ENCODE measurements at regions not wholly inside any gene's neighbourhood (a gene's known extent, or its start where the extent isn't known, plus 50 kb on each side); places are given as distances from the start of the nearest gene placed in this dataset.

DNA sequence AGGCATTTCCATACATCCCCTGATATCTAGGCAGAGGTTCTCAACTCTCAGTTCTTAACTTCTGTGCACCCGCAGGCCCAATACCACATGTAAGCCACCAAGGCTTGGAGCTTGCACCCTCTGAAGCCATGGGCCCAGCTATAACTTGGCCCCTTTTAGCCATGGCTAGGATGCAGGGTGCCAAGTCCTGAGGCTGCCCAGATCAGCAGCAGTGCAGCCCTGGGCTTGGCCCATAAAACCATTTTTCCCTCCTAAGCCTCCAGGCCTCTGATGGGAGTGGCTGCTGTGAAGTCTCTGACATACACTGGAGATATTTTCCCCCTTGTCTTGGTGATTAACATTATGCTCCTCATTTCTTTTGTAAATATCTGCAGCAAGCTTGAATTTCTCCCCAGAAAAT lies 110.3 kb upstream of the CNTN1 start:
- intact Hi-C loops (cut with DNase I): no loop called here
- Histone ChIP-seq H3K4me1 (no peaks in the 10 kb centered on the region), H3K36me3 (no peaks in the 10 kb centered on the region), H3K27me3 (no peaks in the 10 kb centered on the region), H3K4me3 (no peak overlapping the region), H3K9me3 (no peaks in the 10 kb centered on the region), H3K27ac (no peak overlapping the region)
- DNase-seq (no peak), ATAC-seq (no peak)
- TF ChIP-seq, protein P1, sequence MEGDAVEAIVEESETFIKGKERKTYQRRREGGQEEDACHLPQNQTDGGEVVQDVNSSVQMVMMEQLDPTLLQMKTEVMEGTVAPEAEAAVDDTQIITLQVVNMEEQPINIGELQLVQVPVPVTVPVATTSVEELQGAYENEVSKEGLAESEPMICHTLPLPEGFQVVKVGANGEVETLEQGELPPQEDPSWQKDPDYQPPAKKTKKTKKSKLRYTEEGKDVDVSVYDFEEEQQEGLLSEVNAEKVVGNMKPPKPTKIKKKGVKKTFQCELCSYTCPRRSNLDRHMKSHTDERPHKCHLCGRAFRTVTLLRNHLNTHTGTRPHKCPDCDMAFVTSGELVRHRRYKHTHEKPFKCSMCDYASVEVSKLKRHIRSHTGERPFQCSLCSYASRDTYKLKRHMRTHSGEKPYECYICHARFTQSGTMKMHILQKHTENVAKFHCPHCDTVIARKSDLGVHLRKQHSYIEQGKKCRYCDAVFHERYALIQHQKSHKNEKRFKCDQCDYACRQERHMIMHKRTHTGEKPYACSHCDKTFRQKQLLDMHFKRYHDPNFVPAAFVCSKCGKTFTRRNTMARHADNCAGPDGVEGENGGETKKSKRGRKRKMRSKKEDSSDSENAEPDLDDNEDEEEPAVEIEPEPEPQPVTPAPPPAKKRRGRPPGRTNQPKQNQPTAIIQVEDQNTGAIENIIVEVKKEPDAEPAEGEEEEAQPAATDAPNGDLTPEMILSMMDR (IDR thresholded peaks at IDR 0.05): no peak
- no peak for TF ChIP-seq POLR2A (IDR thresholded peaks at IDR 0.05)
- no CpG with 5 or more reads among the region's 1 CpG for WGBS (ENCODE audit: insufficient coverage, low coverage, low lambda C conversion rate, missing lambda C conversion rate)

DNA sequence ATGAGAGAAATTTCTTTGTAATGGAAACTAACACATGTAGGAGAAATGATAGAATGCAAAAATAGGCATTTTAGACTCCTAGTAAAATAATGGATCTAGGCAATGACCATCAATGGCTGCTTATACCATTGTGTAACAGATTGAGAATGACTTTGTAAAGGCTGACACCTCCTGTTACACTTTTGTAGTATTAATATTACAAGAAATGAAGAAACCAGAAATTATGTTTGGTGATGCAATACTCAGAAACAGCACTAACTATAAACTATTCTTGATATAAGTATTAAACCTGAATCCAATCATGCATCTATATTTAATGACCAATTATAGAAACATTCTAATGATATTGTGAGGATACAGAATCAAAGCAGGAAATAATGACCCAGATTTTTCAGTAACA lies 108.5 kb upstream of the CNTN1 start:
- DNase-seq: no peak
- Histone ChIP-seq H3K27me3 (no peaks in the 10 kb centered on the region), H3K4me1 (no peaks in the 10 kb centered on the region), H3K9me3 (no peaks in the 10 kb centered on the region), H3K4me3 (no peak overlapping the region), H3K36me3 (no peaks in the 10 kb centered on the region), H3K27ac (no peak overlapping the region)
- TF ChIP-seq, protein P1 (IDR thresholded peaks at IDR 0.05): no peak
- TF ChIP-seq POLR2A (IDR thresholded peaks at IDR 0.05): no peak
- intact Hi-C loops (cut with DNase I): no loop called here
- ATAC-seq: no peak

DNA sequence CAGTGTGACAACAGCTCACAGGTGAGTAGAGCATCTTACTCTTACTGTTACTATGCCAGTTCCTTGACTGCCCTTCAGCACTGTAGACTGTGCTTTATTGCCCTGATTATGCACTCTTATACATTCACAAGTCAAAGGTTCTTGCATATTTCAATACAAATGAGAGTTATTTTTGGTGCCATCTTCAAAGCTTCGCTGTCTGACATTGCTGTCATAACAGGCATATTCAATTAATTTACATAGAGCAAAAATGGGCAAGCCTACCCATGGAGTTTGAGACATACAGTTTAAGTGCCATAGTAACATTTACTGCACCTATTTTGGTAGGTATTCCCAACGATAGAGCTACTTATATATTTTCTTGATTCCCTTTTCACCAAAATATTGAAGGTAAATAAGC lies 107.5 kb upstream of the CNTN1 start:
- Histone ChIP-seq H3K4me3 (no peak overlapping the region), H3K27ac (no peak overlapping the region), H3K36me3 (no peaks in the 10 kb centered on the region), H3K4me1 (no peaks in the 10 kb centered on the region), H3K9me3 (no peaks in the 10 kb centered on the region), H3K27me3 (no peaks in the 10 kb centered on the region)
- ATAC-seq: no peak
- DNase-seq: no peak
- 32% methylated on average over 2 of the region's 2 CpGs for WGBS (ENCODE audit: insufficient coverage, low coverage, low lambda C conversion rate, missing lambda C conversion rate)
- TF ChIP-seq, protein P1 (IDR thresholded peaks at IDR 0.05): no peak
- TF ChIP-seq POLR2A (IDR thresholded peaks at IDR 0.05): no peak
- intact Hi-C loops (cut with DNase I): no loop called here

DNA sequence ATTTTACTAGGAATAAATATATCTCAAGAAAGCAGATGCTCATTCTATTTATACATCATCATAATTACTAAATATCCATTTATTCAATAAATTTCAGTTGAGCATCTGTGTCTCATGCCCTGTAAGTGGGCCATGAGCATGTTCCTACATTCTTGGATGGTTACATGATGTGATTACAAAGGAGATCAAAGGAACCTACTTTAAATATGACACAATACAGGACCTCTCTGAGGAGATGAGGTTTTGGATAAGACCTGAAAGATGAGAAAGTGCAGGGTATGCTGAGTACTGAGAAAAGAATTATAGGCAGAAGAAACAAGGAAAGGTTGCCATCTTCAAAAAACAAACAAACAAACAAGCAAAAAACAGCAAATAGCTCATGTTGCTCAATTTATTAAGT lies 105.4 kb upstream of the CNTN1 start:
- TF ChIP-seq, protein P1 (IDR thresholded peaks at IDR 0.05): no peak
- no peak for TF ChIP-seq POLR2A (IDR thresholded peaks at IDR 0.05)
- DNase-seq (no peak), ATAC-seq (no peak)
- no peaks in the 10 kb centered on the region for H3K9me3 ChIP-seq
- H3K4me1 ChIP-seq: no peaks in the 10 kb centered on the region
- no peaks in the 10 kb centered on the region for H3K36me3 ChIP-seq
- no peaks in the 10 kb centered on the region for H3K27me3 ChIP-seq
- no peak overlapping the region for H3K27ac ChIP-seq
- intact Hi-C loops (cut with DNase I): no loop called here
- H3K4me3 ChIP-seq: no peak overlapping the region

DNA sequence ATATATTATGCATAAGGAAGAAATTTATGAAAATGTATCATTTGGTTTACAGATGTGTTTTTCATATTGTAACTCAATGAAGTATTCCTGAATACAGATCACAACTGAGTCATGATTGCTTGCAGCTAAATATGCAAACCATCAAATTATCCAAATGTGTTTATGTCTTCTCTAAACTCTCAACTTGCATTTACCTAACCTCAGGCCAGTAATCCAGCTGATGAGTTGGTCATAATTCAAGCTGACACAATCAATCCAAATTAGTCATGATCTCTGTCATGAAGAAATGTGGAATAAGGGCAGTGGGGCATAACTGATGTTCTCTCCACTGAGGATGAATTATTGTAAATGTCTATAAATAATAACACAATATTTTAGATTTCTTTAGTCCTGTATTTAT lies 104.8 kb upstream of the CNTN1 start:
- Histone ChIP-seq H3K27me3 (no peaks in the 10 kb centered on the region), H3K36me3 (no peaks in the 10 kb centered on the region), H3K9me3 (no peaks in the 10 kb centered on the region), H3K4me3 (no peak overlapping the region), H3K4me1 (no peaks in the 10 kb centered on the region), H3K27ac (no peak overlapping the region)
- no peak for ATAC-seq
- no peak for DNase-seq
- TF ChIP-seq, protein P1 (IDR thresholded peaks at IDR 0.05): no peak
- TF ChIP-seq POLR2A (IDR thresholded peaks at IDR 0.05): no peak
- intact Hi-C loops (cut with DNase I): no loop called here
